CD14-positive monocyte (primary cell): ENCODE measurements at regions not wholly inside any gene's neighbourhood (a gene's known extent, or its start where the extent isn't known, plus 50 kb on each side); places are given as distances from the start of the nearest gene placed in this dataset.

Experiments used
- DNase-seq, 3 donors: peaks; one replicate each; pipeline ENCODE4 v3.0.0-alpha.2; 2011 to 2022
- H2AFZ ChIP-seq: 2 replicates; pipeline ENCODE4 v1.6.0; 2012; ENCODE audit warnings: mild to moderate bottlenecking, low read depth, low read length, inconsistent platforms; ENCODE audit not compliant: insufficient read depth, poor library complexity, severe bottlenecking
- H3K27ac ChIP-seq, 2 donors: 1 replicate in 1 of 2; 2 replicates in 1 of 2; pipeline ENCODE4 v1.5.1; 2012 to 2013; ENCODE audit warnings: low read length in 2 of 2, control low read depth in 1 of 2, inconsistent platforms in 1 of 2, low read depth in 1 of 2, mild to moderate bottlenecking in 1 of 2
- H3K27me3 ChIP-seq, 2 donors: one replicate each; pipeline versions ENCODE4 v1.6.0 to v1.6.1; 2011 to 2013; ENCODE audit warnings: low read length in 2 of 2; ENCODE audit not compliant: control insufficient read depth in 2 of 2, insufficient read depth in 2 of 2
- H3K36me3 ChIP-seq, 2 donors: replicated peaks in 1 of 2; 1 replicate in 1 of 2; 2 replicates in 1 of 2; pipeline versions ENCODE4 v1.5.1 to v1.6.1; 2012 to 2013; ENCODE audit warnings: low read length in 2 of 2, control low read depth in 1 of 2, inconsistent platforms in 1 of 2, mild to moderate bottlenecking in 1 of 2; ENCODE audit not compliant: insufficient read depth in 2 of 2, control insufficient read depth in 1 of 2
- H3K4me1 ChIP-seq, 2 donors: 1 replicate in 1 of 2; 2 replicates in 1 of 2; pipeline versions ENCODE4 v1.5.1 to v1.6.1; 2012 to 2013; ENCODE audit warnings: low read length in 2 of 2, control low read depth in 1 of 2, inconsistent platforms in 1 of 2, mild to moderate bottlenecking in 1 of 2, moderate library complexity in 1 of 2; ENCODE audit not compliant: insufficient read depth in 2 of 2, control insufficient read depth in 1 of 2
- H3K4me2 ChIP-seq: replicated peaks from 2 replicates; pipeline ENCODE3; 2012; ENCODE audit warnings: low read length, moderate library complexity, mild to moderate bottlenecking; ENCODE audit not compliant: poor library complexity, severe bottlenecking; ENCODE audit errors: extremely low read depth
- H3K4me3 ChIP-seq, 3 experiments: fragments of 200-600 bp in 1 of 3; sonication (generic) in 1 of 3; replicated peaks in 1 of 3; 1 replicate in 2 of 3; 2 replicates in 1 of 3; pipeline ENCODE4 v1.5.1; 2011 to 2013; ENCODE audit warnings: low read length in 3 of 3, mild to moderate bottlenecking in 3 of 3, control low read depth in 2 of 3, low read depth in 2 of 3, inconsistent platforms in 1 of 3, moderate library complexity in 1 of 3
- H3K79me2 ChIP-seq: 2 replicates; pipeline ENCODE4 v1.6.0; 2012; ENCODE audit warnings: mild to moderate bottlenecking, control low read depth, inconsistent platforms, low read length, moderate library complexity; ENCODE audit not compliant: insufficient read depth
- H3K9ac ChIP-seq: 2 replicates; pipeline ENCODE4 v1.6.0; 2017; ENCODE audit warnings: low read length, mild to moderate bottlenecking; ENCODE audit not compliant: insufficient read depth, poor library complexity, severe bottlenecking
- H3K9me3 ChIP-seq, 2 donors: replicated peaks in 1 of 2; 1 replicate in 1 of 2; 2 replicates in 1 of 2; pipeline versions ENCODE4 v1.5.1 to v1.6.1; 2012 to 2013; ENCODE audit warnings: low read length in 2 of 2, control low read depth in 1 of 2; ENCODE audit not compliant: control insufficient read depth in 1 of 2, insufficient read depth in 1 of 2
- H4K20me1 ChIP-seq: 2 replicates; pipeline ENCODE4 v1.6.0; 2012; ENCODE audit warnings: mild to moderate bottlenecking, low read length, control low read depth, moderate library complexity; ENCODE audit not compliant: insufficient read depth
- H3K27ac Mint-ChIP-seq, 7 donors: one replicate each; pipeline ENCODE4 v1.8.0; 2020; ENCODE audit warnings: mild to moderate bottlenecking in 7 of 7, mixed read lengths in 7 of 7, moderate library complexity in 6 of 7, inconsistent platforms in 2 of 7
- H3K27me3 Mint-ChIP-seq, 3 donors: one replicate each; pipeline ENCODE4 v1.8.0; 2021 to 2022; ENCODE audit warnings: low read depth in 3 of 3, mild to moderate bottlenecking in 3 of 3, mixed read lengths in 3 of 3, moderate library complexity in 3 of 3, inconsistent platforms in 1 of 3
- H3K36me3 Mint-ChIP-seq, 2 donors: one replicate each; pipeline ENCODE4 v1.8.0; 2020; ENCODE audit warnings: mixed read lengths in 2 of 2, inconsistent platforms in 1 of 2, mild to moderate bottlenecking in 1 of 2
- H3K4me1 Mint-ChIP-seq: one replicate; pipeline ENCODE4 v1.8.0; 2020; ENCODE audit warnings: mild to moderate bottlenecking, mixed read lengths
- H3K4me3 Mint-ChIP-seq, 2 donors: one replicate each; pipeline ENCODE4 v1.8.0; 2020; ENCODE audit warnings: mild to moderate bottlenecking in 2 of 2, mixed read lengths in 2 of 2, moderate library complexity in 1 of 2
- H3K9me3 Mint-ChIP-seq, 7 donors: one replicate each; pipeline ENCODE4 v1.8.0; 2020 to 2022; ENCODE audit warnings: mixed read lengths in 7 of 7, mild to moderate bottlenecking in 6 of 7, moderate library complexity in 6 of 7, inconsistent platforms in 2 of 7
- WGBS: methylation state at CpG from one replicate; pipeline ENCODE4 v1.1.5; 2013; ENCODE audit warnings: missing lambda C conversion rate; ENCODE audit not compliant: insufficient coverage; 5-methylcytosine and 5-hydroxymethylcytosine counted together
- intact Hi-C, 2 donors: fragments of 100-400 bp; cut with micrococcal nuclease; formaldehyde crosslinking; loops; one replicate each; pipeline versions ENCODE4 v1.15.0 to v1.15.1; 2023
- TF ChIP-seq, protein P1 (sequence below): fragments of 200-600 bp; IDR thresholded peaks from one replicate; pipeline ENCODE4 v1.8.0; 2022; ENCODE audit warnings: antibody characterized with exemption, mild to moderate bottlenecking

DNA sequence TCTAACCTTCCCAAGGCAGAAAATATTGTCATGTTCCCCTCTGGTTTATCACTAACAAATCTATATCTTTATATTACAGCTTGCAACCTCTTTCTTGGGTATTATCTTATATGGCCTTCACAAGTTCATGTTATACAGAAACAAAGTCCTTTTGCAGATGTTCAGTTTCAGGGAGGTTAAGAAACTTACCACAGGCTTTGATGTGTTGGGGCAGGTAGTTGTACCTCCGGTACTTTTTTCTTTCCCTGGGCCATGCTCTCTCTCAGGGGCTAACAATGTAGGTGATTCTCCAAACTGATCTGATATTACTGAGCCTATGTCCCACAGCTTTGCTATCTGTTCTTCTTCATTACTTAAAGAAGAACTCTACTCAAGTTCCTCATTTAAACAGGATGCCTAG is 548.9 kb upstream of the SYT4 start:
- Histone ChIP-seq H3K4me3 (no peak overlapping the region), H3K27me3 (no peaks in the 10 kb centered on the region), H4K20me1 (no peaks in the 10 kb centered on the region), H3K9ac (no peak overlapping the region), H3K4me2 (no peak overlapping the region), H2AFZ (no peak overlapping the region), H3K79me2 (no peaks in the 10 kb centered on the region), H3K4me1 (no peaks in the 10 kb centered on the region), H3K36me3 (no peaks in the 10 kb centered on the region), H3K9me3 (no peaks in the 10 kb centered on the region), H3K27ac (no peak overlapping the region)
- intact Hi-C loops, result no loop called here
- Mint-ChIP-seq H3K4me1 (no peaks in the 10 kb centered on the region), H3K27me3 (no peaks in the 10 kb centered on the region), H3K27ac (no peak overlapping the region), H3K36me3 (no peaks in the 10 kb centered on the region), H3K9me3 (peaks cover 0 to 2% (median 0%) of the 10 kb centered on the region in 7 donors), H3K4me3 (no peak overlapping the region)
- no peak for DNase-seq
- no CpG with 5 or more reads among the region's 1 CpG for WGBS
- TF ChIP-seq, protein P1, sequence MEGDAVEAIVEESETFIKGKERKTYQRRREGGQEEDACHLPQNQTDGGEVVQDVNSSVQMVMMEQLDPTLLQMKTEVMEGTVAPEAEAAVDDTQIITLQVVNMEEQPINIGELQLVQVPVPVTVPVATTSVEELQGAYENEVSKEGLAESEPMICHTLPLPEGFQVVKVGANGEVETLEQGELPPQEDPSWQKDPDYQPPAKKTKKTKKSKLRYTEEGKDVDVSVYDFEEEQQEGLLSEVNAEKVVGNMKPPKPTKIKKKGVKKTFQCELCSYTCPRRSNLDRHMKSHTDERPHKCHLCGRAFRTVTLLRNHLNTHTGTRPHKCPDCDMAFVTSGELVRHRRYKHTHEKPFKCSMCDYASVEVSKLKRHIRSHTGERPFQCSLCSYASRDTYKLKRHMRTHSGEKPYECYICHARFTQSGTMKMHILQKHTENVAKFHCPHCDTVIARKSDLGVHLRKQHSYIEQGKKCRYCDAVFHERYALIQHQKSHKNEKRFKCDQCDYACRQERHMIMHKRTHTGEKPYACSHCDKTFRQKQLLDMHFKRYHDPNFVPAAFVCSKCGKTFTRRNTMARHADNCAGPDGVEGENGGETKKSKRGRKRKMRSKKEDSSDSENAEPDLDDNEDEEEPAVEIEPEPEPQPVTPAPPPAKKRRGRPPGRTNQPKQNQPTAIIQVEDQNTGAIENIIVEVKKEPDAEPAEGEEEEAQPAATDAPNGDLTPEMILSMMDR, result no peak

DNA sequence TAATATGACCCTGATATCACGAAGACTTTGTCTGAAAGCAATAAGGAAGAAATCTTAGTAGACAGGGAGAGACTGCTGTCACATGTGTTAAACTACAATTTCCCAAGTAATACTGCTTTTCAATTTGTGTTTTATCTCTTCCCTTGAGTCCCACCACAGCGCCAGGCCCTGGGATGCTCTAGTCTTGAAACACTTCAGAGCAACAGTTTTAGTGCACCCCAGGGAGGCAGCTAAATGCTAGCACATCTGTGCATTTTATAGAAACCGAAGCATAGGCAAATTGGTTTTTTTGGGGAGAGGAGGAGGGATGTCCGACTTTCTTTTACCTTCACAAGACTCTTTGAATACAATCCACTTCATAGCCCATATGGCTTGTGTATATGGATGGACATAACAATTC is 550.0 kb upstream of the SYT4 start:
- no peaks in the 10 kb centered on the region for H3K27me3 Mint-ChIP-seq
- Histone ChIP-seq H3K4me2 (no peak overlapping the region), H4K20me1 (no peaks in the 10 kb centered on the region), H3K9me3 (no peaks in the 10 kb centered on the region), H3K9ac (no peak overlapping the region), H3K4me1 (no peaks in the 10 kb centered on the region), H3K27me3 (no peaks in the 10 kb centered on the region), H3K4me3 (no peak overlapping the region), H3K79me2 (no peaks in the 10 kb centered on the region), H3K27ac (no peak overlapping the region), H3K36me3 (no peaks in the 10 kb centered on the region), H2AFZ (no peak overlapping the region)
- intact Hi-C loops, result no loop called here
- peaks cover 0 to 2% (median 0%) of the 10 kb centered on the region in 7 donors for H3K9me3 Mint-ChIP-seq
- WGBS, result no CpG with 5 or more reads among the region's 4 CpGs
- no peaks in the 10 kb centered on the region for H3K4me1 Mint-ChIP-seq
- no peaks in the 10 kb centered on the region for H3K36me3 Mint-ChIP-seq
- no peak overlapping the region for H3K27ac Mint-ChIP-seq
- DNase-seq, result no peak
- TF ChIP-seq, protein P1, result no peak
- H3K4me3 Mint-ChIP-seq, result no peak overlapping the region
